Upper lobe of left lung (tissue), 6 donors: ENCODE measurements at regions not wholly inside any gene's neighbourhood (a gene's known extent, or its start where the extent isn't known, plus 50 kb on each side); places are given as distances from the start of the nearest gene placed in this dataset.

Source experiments
- ATAC-seq, 2 donors: fragments of 200-7000 bp; cut with Tn5 transposase; one replicate each; pipeline ENCODE4 v1.9.1; 2022; ENCODE audit warnings: mild to moderate bottlenecking in 2 of 2, moderate library complexity in 2 of 2; ENCODE audit not compliant: low FRiP score in 2 of 2
- DNase-seq, 2 donors: peaks; one replicate each; pipeline ENCODE4 v3.0.0-alpha.2; 2019 to 2020
- H3K27ac ChIP-seq, 4 donors: fragments of 200-600 bp; sonication (generic); one replicate each; pipeline ENCODE4 v1.5.1; 2016 to 2019
- H3K27me3 ChIP-seq, 4 donors: fragments of 200-600 bp; sonication (generic); one replicate each; pipeline ENCODE4 v1.5.1; 2017 to 2019
- H3K36me3 ChIP-seq, 4 donors: fragments of 200-600 bp; sonication (generic); one replicate each; pipeline ENCODE4 v1.5.1; 2016 to 2019
- H3K4me1 ChIP-seq, 4 donors: fragments of 200-600 bp; sonication (generic); one replicate each; pipeline ENCODE4 v1.5.1; 2018 to 2019
- H3K4me3 ChIP-seq, 4 donors: fragments of 200-600 bp; sonication (generic); one replicate each; pipeline ENCODE4 v1.5.1; 2017 to 2019; ENCODE audit warnings: mild to moderate bottlenecking in 2 of 4, moderate library complexity in 1 of 4
- H3K9me3 ChIP-seq, 4 donors: fragments of 200-600 bp; sonication (generic); one replicate each; pipeline ENCODE4 v1.5.1; 2018 to 2019
- CTCF ChIP-seq, 6 experiments: fragments of 450-650 bp in 4 of 6; fragments of 200-600 bp in 2 of 6; sonication (generic) in 2 of 6; IDR thresholded peaks; one replicate each; pipeline ENCODE4 v1.5.1; 2016 to 2019; ENCODE audit warnings: antibody characterized with exemption in 6 of 6
- EP300 ChIP-seq, 4 donors: sonication (generic); formaldehyde crosslinking; IDR thresholded peaks; one replicate each; pipeline ENCODE4 v1.5.1; 2017; ENCODE audit warnings: antibody characterized with exemption in 4 of 4, control low read depth in 2 of 4
- POLR2A ChIP-seq, 4 donors: fragments of 450-650 bp; IDR thresholded peaks; one replicate each; pipeline ENCODE4 v1.5.1; 2016 to 2017; ENCODE audit warnings: antibody characterized with exemption in 4 of 4, mild to moderate bottlenecking in 2 of 4
- POLR2AphosphoS5 ChIP-seq, 2 donors: sonication (generic); formaldehyde crosslinking; IDR thresholded peaks; one replicate each; pipeline ENCODE4 v1.5.1; 2017; ENCODE audit warnings: antibody characterized with exemption in 2 of 2
- WGBS, 2 donors: methylation state at CpG; one replicate each; pipeline ENCODE4 v1.1.5; 2017 to 2018; 5-methylcytosine and 5-hydroxymethylcytosine counted together
- donor health status: DM: no; HTN: no; CAD: no; lungs with moderate emphysema.
- donor health status: DM: no; HTN: yes; CAD: no; lungs with severe emphysema.

GRCh38 chr18:1052301-1052700, 147.6 kb downstream of the ADCYAP1 start:
- TF ChIP-seq POLR2AphosphoS5 (IDR thresholded peaks at IDR 0.05) (no peak), CTCF (IDR thresholded peaks at IDR 0.05) (no peak)
- DNase-seq, result no peak

GRCh38 chr18:1053331-1054315, 149.0 kb downstream of the ADCYAP1 start:
- no peak for TF ChIP-seq POLR2AphosphoS5 (IDR thresholded peaks at IDR 0.05)
- WGBS, 2 donors, result 60 to 63% methylated on average over 5 of the region's 5 CpGs
- DNase-seq (no peak), ATAC-seq (no peak)
- Histone ChIP-seq H3K27ac (no peak overlapping the region), H3K4me3 (no peak overlapping the region), H3K4me1 (no peaks in the 10 kb centered on the region), H3K36me3 (no peaks in the 10 kb centered on the region), H3K9me3 (peaks cover 0 to 7% (median 5%) of the 10 kb centered on the region in 4 donors), H3K27me3 (no peaks in the 10 kb centered on the region)

More at GRCh38 chr18:1052301-1052700, 147.6 kb downstream of the ADCYAP1 start:
- Histone ChIP-seq H3K36me3 (no peaks in the 10 kb centered on the region), H3K4me1 (no peaks in the 10 kb centered on the region), H3K27me3 (no peaks in the 10 kb centered on the region), H3K9me3 (peaks cover 0 to 7% (median 5%) of the 10 kb centered on the region in 4 donors), H3K4me3 (no peak overlapping the region), H3K27ac (no peak overlapping the region)
- no peak for ATAC-seq

- no peaks in the 10 kb centered on the region for H3K4me1 ChIP-seq
- H3K36me3 ChIP-seq, result no peaks in the 10 kb centered on the region
- no peak for ATAC-seq
- peaks cover 0 to 7% (median 5%) of the 10 kb centered on the region in 4 donors for H3K9me3 ChIP-seq
- 82 to 88% methylated on average over 2 of the region's 2 CpGs for WGBS, 2 donors
- no peak for TF ChIP-seq POLR2A (IDR thresholded peaks at IDR 0.05)
- TF ChIP-seq EP300 (IDR thresholded peaks at IDR 0.05), result no peak
- no peak for TF ChIP-seq POLR2AphosphoS5 (IDR thresholded peaks at IDR 0.05)
- TF ChIP-seq CTCF (IDR thresholded peaks at IDR 0.05), result no peak
- H3K27ac ChIP-seq, result no peak overlapping the region
- no peaks in the 10 kb centered on the region for H3K27me3 ChIP-seq
- DNase-seq, result no peak
- no peak overlapping the region for H3K4me3 ChIP-seq
Observed at GRCh38 chr18:1056404-1056803, 151.7 kb downstream of the ADCYAP1 start.

GRCh38 chr18:1057367-1057766, 152.7 kb downstream of the ADCYAP1 start:
- WGBS, 2 donors, result 89 to 92% methylated on average over 3 of the region's 3 CpGs
- Histone ChIP-seq H3K27ac (no peak overlapping the region), H3K27me3 (no peaks in the 10 kb centered on the region), H3K4me3 (no peak overlapping the region), H3K4me1 (no peaks in the 10 kb centered on the region), H3K9me3 (peaks cover 0 to 7% (median 5%) of the 10 kb centered on the region in 4 donors), H3K36me3 (no peaks in the 10 kb centered on the region)
- DNase-seq, result no peak
- TF ChIP-seq POLR2A (IDR thresholded peaks at IDR 0.05) (no peak), CTCF (IDR thresholded peaks at IDR 0.05) (no peak), EP300 (IDR thresholded peaks at IDR 0.05) (no peak), POLR2AphosphoS5 (IDR thresholded peaks at IDR 0.05) (no peak)
- no peak for ATAC-seq

GRCh38 chr18:1062588-1062987, 157.9 kb downstream of the ADCYAP1 start:
- H3K36me3 ChIP-seq, result no peaks in the 10 kb centered on the region
- no peaks in the 10 kb centered on the region for H3K4me1 ChIP-seq
- H3K27me3 ChIP-seq, result no peaks in the 10 kb centered on the region
- WGBS, 2 donors, result 61 to 100% methylated on average over 2 of the region's 2 CpGs
- ATAC-seq, result no peak
- no peak for DNase-seq
- no peak overlapping the region for H3K4me3 ChIP-seq
- TF ChIP-seq POLR2A (IDR thresholded peaks at IDR 0.05) (no peak), POLR2AphosphoS5 (IDR thresholded peaks at IDR 0.05) (no peak), CTCF (IDR thresholded peaks at IDR 0.05) (no peak), EP300 (IDR thresholded peaks at IDR 0.05) (no peak)
- no peak overlapping the region for H3K27ac ChIP-seq
- no peaks in the 10 kb centered on the region for H3K9me3 ChIP-seq
